Panc1 (cell line): ENCODE measurements at regions not wholly inside any gene's neighbourhood (a gene's known extent, or its start where the extent isn't known, plus 50 kb on each side); places are given as distances from the start of the nearest gene placed in this dataset.

Experiments used
- REST ChIP-seq, 2 experiments: IDR thresholded peaks; 2 replicates each; pipeline ENCODE4 v1.6.1; 2011 to 2012; ENCODE audit warnings: low read depth in 2 of 2, control low read depth in 1 of 2, low read length in 1 of 2, mild to moderate bottlenecking in 1 of 2, moderate library complexity in 1 of 2; ENCODE audit not compliant: insufficient read depth in 1 of 2
- TCF7L2 ChIP-seq: IDR thresholded peaks from 2 replicates; pipeline ENCODE4 v1.6.1; 2011; ENCODE audit warnings: mild to moderate bottlenecking, low read depth, low read length, inconsistent platforms
- TF ChIP-seq, protein P1 (sequence below): fragments of 450-650 bp; IDR thresholded peaks from 2 replicates; pipeline ENCODE4 v1.5.1; 2017; ENCODE audit warnings: mild to moderate bottlenecking

- TF ChIP-seq TCF7L2 (no peak), REST (IDR thresholded peaks at IDR 0.05; ENCODE audit: insufficient read depth in 1 of 2, low read depth in 2 of 2, low read length in 1 of 2) (no peak)
- TF ChIP-seq, protein P1, sequence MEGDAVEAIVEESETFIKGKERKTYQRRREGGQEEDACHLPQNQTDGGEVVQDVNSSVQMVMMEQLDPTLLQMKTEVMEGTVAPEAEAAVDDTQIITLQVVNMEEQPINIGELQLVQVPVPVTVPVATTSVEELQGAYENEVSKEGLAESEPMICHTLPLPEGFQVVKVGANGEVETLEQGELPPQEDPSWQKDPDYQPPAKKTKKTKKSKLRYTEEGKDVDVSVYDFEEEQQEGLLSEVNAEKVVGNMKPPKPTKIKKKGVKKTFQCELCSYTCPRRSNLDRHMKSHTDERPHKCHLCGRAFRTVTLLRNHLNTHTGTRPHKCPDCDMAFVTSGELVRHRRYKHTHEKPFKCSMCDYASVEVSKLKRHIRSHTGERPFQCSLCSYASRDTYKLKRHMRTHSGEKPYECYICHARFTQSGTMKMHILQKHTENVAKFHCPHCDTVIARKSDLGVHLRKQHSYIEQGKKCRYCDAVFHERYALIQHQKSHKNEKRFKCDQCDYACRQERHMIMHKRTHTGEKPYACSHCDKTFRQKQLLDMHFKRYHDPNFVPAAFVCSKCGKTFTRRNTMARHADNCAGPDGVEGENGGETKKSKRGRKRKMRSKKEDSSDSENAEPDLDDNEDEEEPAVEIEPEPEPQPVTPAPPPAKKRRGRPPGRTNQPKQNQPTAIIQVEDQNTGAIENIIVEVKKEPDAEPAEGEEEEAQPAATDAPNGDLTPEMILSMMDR = no peak
These were observed 617.4 kb upstream of the CDH10 start for GRCh38 chr5:25262221-25262620.
